ENCODE measurements at regions not wholly inside any gene's neighbourhood (a gene's known extent, or its start where the extent isn't known, plus 50 kb on each side); places are given as distances from the start of the nearest gene placed in this dataset.

DNA sequence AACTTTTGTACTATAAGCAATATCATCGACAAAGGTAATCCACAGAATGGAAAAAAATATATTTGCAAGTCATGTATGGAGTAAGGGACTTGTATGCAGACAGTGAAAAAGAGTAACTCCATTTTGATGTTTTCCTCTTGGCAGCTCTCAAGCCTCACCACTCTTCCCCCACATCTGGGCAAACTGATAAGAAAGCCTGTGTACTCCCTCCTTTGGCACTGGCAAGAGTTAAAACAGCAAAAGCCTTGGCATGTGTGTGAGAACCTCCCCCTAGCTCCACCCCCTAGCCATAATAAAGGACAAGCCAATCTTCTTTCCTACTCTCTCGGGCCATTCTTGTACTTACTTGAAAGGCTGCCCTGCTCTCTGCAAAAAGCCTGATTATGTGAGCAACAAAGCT is 335.2 kb downstream of the LRATD1 start:
- no peak overlapping the region for H3K4me2 ChIP-seq (ENCODE audit: low read length)
- no peaks in the 10 kb centered on the region for H4K20me1 ChIP-seq (ENCODE audit: insufficient read depth, low read length)
- no peaks in the 10 kb centered on the region for H3K27me3 ChIP-seq (ENCODE audit: low read depth, low read length)
- H2AFZ ChIP-seq (ENCODE audit: low read depth, low read length): no peak overlapping the region
- H3K27ac ChIP-seq (ENCODE audit: low read length): no peak overlapping the region
- no peaks in the 10 kb centered on the region for H3K79me2 ChIP-seq (ENCODE audit: low read length)
- no peak overlapping the region for H3K9ac ChIP-seq (ENCODE audit: low read length)
- TF ChIP-seq, protein P1, sequence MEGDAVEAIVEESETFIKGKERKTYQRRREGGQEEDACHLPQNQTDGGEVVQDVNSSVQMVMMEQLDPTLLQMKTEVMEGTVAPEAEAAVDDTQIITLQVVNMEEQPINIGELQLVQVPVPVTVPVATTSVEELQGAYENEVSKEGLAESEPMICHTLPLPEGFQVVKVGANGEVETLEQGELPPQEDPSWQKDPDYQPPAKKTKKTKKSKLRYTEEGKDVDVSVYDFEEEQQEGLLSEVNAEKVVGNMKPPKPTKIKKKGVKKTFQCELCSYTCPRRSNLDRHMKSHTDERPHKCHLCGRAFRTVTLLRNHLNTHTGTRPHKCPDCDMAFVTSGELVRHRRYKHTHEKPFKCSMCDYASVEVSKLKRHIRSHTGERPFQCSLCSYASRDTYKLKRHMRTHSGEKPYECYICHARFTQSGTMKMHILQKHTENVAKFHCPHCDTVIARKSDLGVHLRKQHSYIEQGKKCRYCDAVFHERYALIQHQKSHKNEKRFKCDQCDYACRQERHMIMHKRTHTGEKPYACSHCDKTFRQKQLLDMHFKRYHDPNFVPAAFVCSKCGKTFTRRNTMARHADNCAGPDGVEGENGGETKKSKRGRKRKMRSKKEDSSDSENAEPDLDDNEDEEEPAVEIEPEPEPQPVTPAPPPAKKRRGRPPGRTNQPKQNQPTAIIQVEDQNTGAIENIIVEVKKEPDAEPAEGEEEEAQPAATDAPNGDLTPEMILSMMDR (IDR thresholded peaks at IDR 0.05; ENCODE audit: low read depth, low read length): no peak
- TF ChIP-seq EZH2phosphoT487 (IDR thresholded peaks at IDR 0.05; ENCODE audit: low read depth): no peak
- no peaks in the 10 kb centered on the region for H3K4me1 ChIP-seq (ENCODE audit: low read length)
- no peaks in the 10 kb centered on the region for H3K36me3 ChIP-seq (replicated peaks; ENCODE audit: low read depth, low read length)
- H3K9me3 ChIP-seq (ENCODE audit: insufficient read depth, low read length): no peaks in the 10 kb centered on the region
- no peak overlapping the region for H3K4me3 ChIP-seq (ENCODE audit: low read length)

DNA sequence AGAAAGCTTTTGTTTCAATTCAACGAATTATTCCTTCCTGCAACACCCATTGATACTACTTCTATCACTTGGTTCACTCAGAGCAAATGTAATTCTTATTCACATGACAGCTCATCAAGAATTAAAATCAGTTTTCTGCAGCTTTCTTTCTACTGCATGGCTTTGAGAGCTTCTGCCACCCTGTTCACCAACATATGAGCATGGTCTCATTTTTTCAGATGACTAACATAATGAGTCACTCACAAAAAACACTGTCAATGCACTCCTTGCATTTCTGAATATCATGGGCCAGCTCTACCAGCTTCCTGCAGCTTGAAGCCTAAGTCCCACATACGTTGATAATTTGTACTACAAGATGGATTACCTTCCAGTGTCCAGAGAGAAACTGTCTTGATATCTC is 342.9 kb downstream of the LRATD1 start:
- no peaks in the 10 kb centered on the region for H4K20me1 ChIP-seq (ENCODE audit: insufficient read depth, low read length)
- H2AFZ ChIP-seq (ENCODE audit: low read depth, low read length): no peak overlapping the region
- no peak overlapping the region for H3K27ac ChIP-seq (ENCODE audit: low read length)
- TF ChIP-seq, protein P1 (IDR thresholded peaks at IDR 0.05; ENCODE audit: low read depth, low read length): no peak
- no peak for TF ChIP-seq EZH2phosphoT487 (IDR thresholded peaks at IDR 0.05; ENCODE audit: low read depth)
- no peaks in the 10 kb centered on the region for H3K4me1 ChIP-seq (ENCODE audit: low read length)
- no peaks in the 10 kb centered on the region for H3K27me3 ChIP-seq (ENCODE audit: low read depth, low read length)
- H3K79me2 ChIP-seq (ENCODE audit: low read length): no peaks in the 10 kb centered on the region
- no peak overlapping the region for H3K4me3 ChIP-seq (ENCODE audit: low read length)
- no peaks in the 10 kb centered on the region for H3K36me3 ChIP-seq (replicated peaks; ENCODE audit: low read depth, low read length)
- H3K9me3 ChIP-seq (ENCODE audit: insufficient read depth, low read length): no peaks in the 10 kb centered on the region
- H3K9ac ChIP-seq (ENCODE audit: low read length): no peak overlapping the region
- no peak overlapping the region for H3K4me2 ChIP-seq (ENCODE audit: low read length)

DNA sequence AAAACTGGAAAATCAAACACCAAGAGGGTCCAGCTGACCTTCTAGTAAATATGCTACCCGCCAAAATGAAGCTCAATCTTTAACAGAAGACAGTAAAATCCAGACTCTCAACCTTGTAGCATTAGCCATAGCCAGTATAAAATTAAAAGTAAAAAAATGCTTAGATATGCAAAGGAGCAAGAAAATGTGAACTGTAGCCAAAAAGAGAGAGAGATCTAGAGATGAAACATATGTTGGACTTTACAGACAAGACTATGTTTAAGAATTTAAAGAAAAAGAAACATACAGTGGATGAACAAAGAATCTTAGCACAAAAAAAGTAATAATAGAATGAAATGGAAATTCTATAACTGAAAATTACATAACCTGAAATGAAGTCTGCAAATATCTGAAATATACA is 344.5 kb downstream of the LRATD1 start:
- Histone ChIP-seq H3K79me2 (ENCODE audit: low read length) (no peaks in the 10 kb centered on the region), H2AFZ (ENCODE audit: low read depth, low read length) (no peak overlapping the region), H3K4me3 (ENCODE audit: low read length) (no peak overlapping the region), H3K4me1 (ENCODE audit: low read length) (no peaks in the 10 kb centered on the region), H3K36me3 (replicated peaks; ENCODE audit: low read depth, low read length) (no peaks in the 10 kb centered on the region), H3K4me2 (ENCODE audit: low read length) (no peak overlapping the region), H3K9ac (ENCODE audit: low read length) (no peak overlapping the region), H4K20me1 (ENCODE audit: insufficient read depth, low read length) (no peaks in the 10 kb centered on the region), H3K9me3 (ENCODE audit: insufficient read depth, low read length) (no peaks in the 10 kb centered on the region), H3K27ac (ENCODE audit: low read length) (no peak overlapping the region), H3K27me3 (ENCODE audit: low read depth, low read length) (no peaks in the 10 kb centered on the region)
- TF ChIP-seq, protein P1 (IDR thresholded peaks at IDR 0.05; ENCODE audit: low read depth, low read length): no peak
- TF ChIP-seq EZH2phosphoT487 (IDR thresholded peaks at IDR 0.05; ENCODE audit: low read depth): no peak

DNA sequence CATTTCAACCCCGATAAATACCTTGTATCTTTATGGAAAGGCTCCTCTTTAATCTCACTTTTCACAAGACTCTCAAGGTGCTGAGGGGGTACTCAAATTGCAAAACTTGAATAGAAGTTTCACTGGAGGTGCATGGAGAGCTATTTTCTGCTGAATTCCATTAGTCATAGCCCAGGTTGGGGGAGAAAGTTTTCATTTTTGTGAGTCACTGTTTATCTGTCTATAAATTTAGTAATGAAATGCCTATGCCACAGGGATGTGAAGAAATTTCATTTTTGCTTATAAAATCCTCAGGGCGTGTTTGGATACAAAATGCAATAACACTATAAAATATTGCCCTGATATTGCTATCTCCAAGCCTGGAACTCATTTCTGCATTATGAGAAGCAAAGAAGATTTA is 346.3 kb downstream of the LRATD1 start:
- Histone ChIP-seq H3K36me3 (replicated peaks; ENCODE audit: low read depth, low read length) (no peaks in the 10 kb centered on the region), H3K9me3 (ENCODE audit: insufficient read depth, low read length) (no peaks in the 10 kb centered on the region), H3K4me3 (ENCODE audit: low read length) (no peak overlapping the region), H2AFZ (ENCODE audit: low read depth, low read length) (no peak overlapping the region), H3K79me2 (ENCODE audit: low read length) (no peaks in the 10 kb centered on the region), H3K4me2 (ENCODE audit: low read length) (no peak overlapping the region), H4K20me1 (ENCODE audit: insufficient read depth, low read length) (no peaks in the 10 kb centered on the region), H3K4me1 (ENCODE audit: low read length) (peaks cover 5% of the 10 kb centered on the region; the same call in 1 of the 2 replicates), H3K27me3 (ENCODE audit: low read depth, low read length) (no peaks in the 10 kb centered on the region), H3K9ac (ENCODE audit: low read length) (no peak overlapping the region), H3K27ac (ENCODE audit: low read length) (no peak overlapping the region)
- TF ChIP-seq, protein P1 (IDR thresholded peaks at IDR 0.05; ENCODE audit: low read depth, low read length): no peak
- TF ChIP-seq EZH2phosphoT487 (IDR thresholded peaks at IDR 0.05; ENCODE audit: low read depth): no peak
